ENCODE measurements at regions not wholly inside any gene's neighbourhood (a gene's known extent, or its start where the extent isn't known, plus 50 kb on each side); places are given as distances from the start of the nearest gene placed in this dataset.
"Not testable (repeated sequence)": the region's sequence is repeated elsewhere in the genome, so short reads cannot be mapped to it uniquely, and the experiment has no call there.

- TF ChIP-seq CTCF (conservative IDR thresholded peaks at IDR 0.05; ENCODE audit: low read depth, low read length); RCOR1 (IDR thresholded peaks at IDR 0.05; ENCODE audit: insufficient replicate concordance, low read length); BHLHE40 (IDR thresholded peaks at IDR 0.05; ENCODE audit: low read depth, low read length); CHD1 (IDR thresholded peaks at IDR 0.05; ENCODE audit: low read depth, low read length); RFX5 (IDR thresholded peaks at IDR 0.05; ENCODE audit: low read depth, low read length); POLR2A (IDR thresholded peaks at IDR 0.05; ENCODE audit: low read depth, low read length); MAZ (IDR thresholded peaks at IDR 0.05; ENCODE audit: borderline replicate concordance, low read depth, low read length); SMC3 (IDR thresholded peaks at IDR 0.05; ENCODE audit: low read depth, low read length): not testable (repeated sequence)
- TF ChIP-seq, protein P1, sequence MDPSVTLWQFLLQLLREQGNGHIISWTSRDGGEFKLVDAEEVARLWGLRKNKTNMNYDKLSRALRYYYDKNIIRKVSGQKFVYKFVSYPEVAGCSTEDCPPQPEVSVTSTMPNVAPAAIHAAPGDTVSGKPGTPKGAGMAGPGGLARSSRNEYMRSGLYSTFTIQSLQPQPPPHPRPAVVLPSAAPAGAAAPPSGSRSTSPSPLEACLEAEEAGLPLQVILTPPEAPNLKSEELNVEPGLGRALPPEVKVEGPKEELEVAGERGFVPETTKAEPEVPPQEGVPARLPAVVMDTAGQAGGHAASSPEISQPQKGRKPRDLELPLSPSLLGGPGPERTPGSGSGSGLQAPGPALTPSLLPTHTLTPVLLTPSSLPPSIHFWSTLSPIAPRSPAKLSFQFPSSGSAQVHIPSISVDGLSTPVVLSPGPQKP (IDR thresholded peaks at IDR 0.05; ENCODE audit: borderline replicate concordance, low read depth, low read length): not testable (repeated sequence)
Measured at GRCh38 chr13:46460223-46460622, 73.2 kb upstream of the RUBCNL start.
